ES-I3 (cell line): ENCODE measurements at regions not wholly inside any gene's neighbourhood (a gene's known extent, or its start where the extent isn't known, plus 50 kb on each side); places are given as distances from the start of the nearest gene placed in this dataset.
"Not testable (repeated sequence)": the region's sequence is repeated elsewhere in the genome, so short reads cannot be mapped to it uniquely, and the experiment has no call there.

Source experiments
- H3K36me3 ChIP-seq: 2 replicates; pipeline ENCODE4 v1.6.1; 2013; ENCODE audit warnings: mild to moderate bottlenecking, low read length, control low read depth, moderate library complexity; ENCODE audit not compliant: insufficient read depth
- H3K4me1 ChIP-seq: 2 replicates; pipeline ENCODE4 v1.6.1; 2013; ENCODE audit warnings: mild to moderate bottlenecking, control low read depth, low read length; ENCODE audit not compliant: insufficient read depth
- H3K9ac ChIP-seq: 2 replicates; pipeline ENCODE4 v1.6.1; 2013; ENCODE audit warnings: low read depth, mild to moderate bottlenecking, low read length, moderate library complexity
- H3K9me3 ChIP-seq: 2 replicates; pipeline ENCODE4 v1.6.1; 2013; ENCODE audit warnings: mild to moderate bottlenecking, low read length, moderate library complexity; ENCODE audit not compliant: control insufficient read depth, insufficient read depth

DNA sequence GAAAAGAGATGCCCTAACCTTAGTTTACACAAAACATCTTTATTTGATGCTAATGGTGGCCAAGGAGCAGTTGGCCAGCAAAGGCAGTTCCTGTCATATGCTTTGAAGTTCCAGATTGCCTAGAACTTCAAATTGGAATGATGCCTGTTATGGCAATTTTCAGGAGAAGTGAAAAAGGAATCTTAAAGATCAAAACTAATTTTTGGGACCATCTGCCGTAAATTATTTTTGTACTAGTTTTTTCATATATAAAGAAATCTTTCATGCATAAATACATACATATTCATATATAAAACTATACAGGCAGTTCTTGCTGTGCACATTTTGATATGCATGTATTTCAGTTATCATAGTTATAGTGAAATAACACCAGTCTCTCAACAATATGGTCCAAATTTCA, 1185.6 kb upstream of the FAM98A start:
- Histone ChIP-seq H3K36me3 (no peaks in the 10 kb centered on the region), H3K9ac (no peak overlapping the region), H3K4me1 (no peaks in the 10 kb centered on the region), H3K9me3 (no peaks in the 10 kb centered on the region)

- H3K36me3 ChIP-seq, H3K4me1 ChIP-seq, H3K9ac ChIP-seq, H3K9me3 ChIP-seq: not testable (repeated sequence)
These were observed 1151.6 kb upstream of the FAM98A start for GRCh38 chr2:34750742-34751141.

DNA sequence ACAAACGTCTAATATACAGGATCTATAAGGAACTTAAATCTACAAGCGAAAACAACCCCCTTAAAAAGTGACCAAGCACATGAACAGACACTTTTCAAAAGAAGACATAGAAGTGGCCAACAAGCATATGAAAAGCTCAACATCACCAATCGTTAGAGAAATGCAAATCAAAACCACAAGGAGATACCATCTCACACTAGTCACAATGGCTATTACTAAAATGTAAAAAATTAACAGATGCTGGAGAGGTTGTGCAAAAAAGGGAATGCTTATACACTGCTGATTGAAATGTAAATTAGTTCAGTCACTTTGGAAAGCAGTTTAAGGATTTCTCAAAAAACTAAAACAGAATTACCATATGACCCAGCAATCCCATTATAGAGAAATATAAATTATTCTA, 1148.5 kb upstream of the FAM98A start:
- Histone ChIP-seq H3K36me3 (no peaks in the 10 kb centered on the region), H3K9ac (no peak overlapping the region), H3K9me3 (no peaks in the 10 kb centered on the region), H3K4me1 (peaks cover 4% of the 10 kb centered on the region; the same call in 1 of the 2 replicates)

- H3K36me3 ChIP-seq, result no peaks in the 10 kb centered on the region
- no peak overlapping the region for H3K9ac ChIP-seq
- peaks cover 25% of the 10 kb centered on the region for H3K4me1 ChIP-seq
- no peaks in the 10 kb centered on the region for H3K9me3 ChIP-seq
These were observed 1139.6 kb upstream of the FAM98A start for GRCh38 chr2:34738691-34739090.

DNA sequence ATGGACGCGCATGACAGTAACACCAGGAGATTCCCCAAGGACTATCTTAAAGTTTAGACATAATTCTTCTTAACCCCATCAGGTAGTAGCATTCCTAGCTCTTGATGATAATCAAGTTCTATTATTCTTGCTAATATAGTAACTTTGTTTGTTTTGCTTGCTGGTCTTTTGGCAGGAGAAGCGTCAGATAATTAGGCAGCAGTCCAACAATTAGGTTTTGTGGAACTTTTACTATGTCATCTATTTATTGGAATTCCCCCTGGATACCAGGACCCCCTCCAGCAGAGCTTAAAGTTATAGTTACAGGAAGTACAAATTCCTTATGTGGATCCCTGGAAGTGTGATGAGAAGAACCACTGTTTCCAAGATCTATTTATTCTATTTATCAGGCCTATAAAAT, 1138.0 kb upstream of the FAM98A start:
- no peaks in the 10 kb centered on the region for H3K9me3 ChIP-seq

DNA sequence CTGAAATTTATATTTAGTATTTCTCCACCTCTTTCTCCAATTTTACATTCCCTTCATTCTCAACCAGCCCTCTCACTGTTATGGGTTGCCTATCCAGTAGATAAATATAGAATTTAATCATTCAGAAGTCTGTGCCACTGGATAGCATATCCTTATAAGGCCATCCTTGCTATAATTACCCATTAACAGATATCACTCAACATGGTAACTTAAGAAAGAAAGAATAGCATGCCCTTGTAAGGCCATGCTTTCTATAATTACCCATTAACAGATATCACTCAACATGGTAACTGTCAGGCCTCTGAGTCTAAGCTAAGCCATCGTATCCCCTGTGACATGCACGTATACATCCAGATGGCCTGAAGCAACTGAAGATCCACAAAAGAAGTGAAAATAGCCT, 1137.4 kb upstream of the FAM98A start:
- H3K36me3 ChIP-seq, result no peaks in the 10 kb centered on the region
- no peak overlapping the region for H3K9ac ChIP-seq
- H3K4me1 ChIP-seq, result peaks cover 22% of the 10 kb centered on the region
- no peaks in the 10 kb centered on the region for H3K9me3 ChIP-seq

More for the DNA sequence above, 1138.0 kb upstream of the FAM98A start:
- Histone ChIP-seq H3K4me1 (peaks cover 22% of the 10 kb centered on the region), H3K9ac (no peak overlapping the region), H3K36me3 (no peaks in the 10 kb centered on the region)

- Histone ChIP-seq H3K9me3 (no peaks in the 10 kb centered on the region), H3K9ac (no peak overlapping the region), H3K36me3 (no peaks in the 10 kb centered on the region), H3K4me1 (peaks cover 22% of the 10 kb centered on the region)
These were observed 1135.6 kb upstream of the FAM98A start for GRCh38 chr2:34734662-34735061.

GRCh38 chr2:34734042-34734441, 1134.9 kb upstream of the FAM98A start:
- H3K36me3 ChIP-seq, result no peaks in the 10 kb centered on the region
- H3K9me3 ChIP-seq, result no peaks in the 10 kb centered on the region
- no peak overlapping the region for H3K9ac ChIP-seq
- peaks cover 22% of the 10 kb centered on the region for H3K4me1 ChIP-seq

DNA sequence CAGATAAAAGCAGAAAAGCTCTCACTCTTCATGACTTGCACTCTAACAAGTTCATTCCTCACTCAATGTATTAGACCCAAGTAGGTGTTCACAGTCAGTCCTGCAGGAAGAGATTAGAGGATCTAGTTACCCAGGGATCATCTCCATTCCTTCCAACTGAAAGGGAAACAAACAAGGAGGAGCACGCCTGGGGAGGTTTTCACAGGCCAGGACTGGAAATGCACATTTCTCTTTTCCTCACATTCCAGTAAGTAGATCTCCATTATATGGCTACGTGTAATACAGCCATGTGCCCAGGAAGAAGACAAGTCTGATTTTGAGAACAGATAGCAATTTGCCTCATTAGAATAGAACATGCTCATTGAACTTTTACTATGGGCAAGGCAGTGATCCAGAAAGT, 1132.2 kb upstream of the FAM98A start:
- Histone ChIP-seq H3K4me1 (peaks cover 22% of the 10 kb centered on the region), H3K36me3 (no peaks in the 10 kb centered on the region), H3K9me3 (no peaks in the 10 kb centered on the region), H3K9ac (no peak overlapping the region)

GRCh38 chr2:34729845-34730244, 1130.7 kb upstream of the FAM98A start:
- Histone ChIP-seq H3K4me1 (peaks cover 8% of the 10 kb centered on the region), H3K9ac (no peak overlapping the region), H3K9me3 (no peaks in the 10 kb centered on the region), H3K36me3 (no peaks in the 10 kb centered on the region)

GRCh38 chr2:34724107-34724506, 1125.0 kb upstream of the FAM98A start:
- no peaks in the 10 kb centered on the region for H3K9me3 ChIP-seq
- no peaks in the 10 kb centered on the region for H3K36me3 ChIP-seq

GRCh38 chr2:34723683-34724082, 1124.6 kb upstream of the FAM98A start:
- H3K36me3 ChIP-seq, result no peaks in the 10 kb centered on the region
- H3K4me1 ChIP-seq, result no peaks in the 10 kb centered on the region
- H3K9me3 ChIP-seq, result no peaks in the 10 kb centered on the region
- no peak overlapping the region for H3K9ac ChIP-seq

More at GRCh38 chr2:34724107-34724506, 1125.0 kb upstream of the FAM98A start:
- H3K9ac ChIP-seq, result no peak overlapping the region
- no peaks in the 10 kb centered on the region for H3K4me1 ChIP-seq

GRCh38 chr2:34719206-34719605, 1120.1 kb upstream of the FAM98A start:
- Histone ChIP-seq H3K9me3 (no peaks in the 10 kb centered on the region), H3K4me1 (no peaks in the 10 kb centered on the region), H3K36me3 (no peaks in the 10 kb centered on the region), H3K9ac (no peak overlapping the region)

DNA sequence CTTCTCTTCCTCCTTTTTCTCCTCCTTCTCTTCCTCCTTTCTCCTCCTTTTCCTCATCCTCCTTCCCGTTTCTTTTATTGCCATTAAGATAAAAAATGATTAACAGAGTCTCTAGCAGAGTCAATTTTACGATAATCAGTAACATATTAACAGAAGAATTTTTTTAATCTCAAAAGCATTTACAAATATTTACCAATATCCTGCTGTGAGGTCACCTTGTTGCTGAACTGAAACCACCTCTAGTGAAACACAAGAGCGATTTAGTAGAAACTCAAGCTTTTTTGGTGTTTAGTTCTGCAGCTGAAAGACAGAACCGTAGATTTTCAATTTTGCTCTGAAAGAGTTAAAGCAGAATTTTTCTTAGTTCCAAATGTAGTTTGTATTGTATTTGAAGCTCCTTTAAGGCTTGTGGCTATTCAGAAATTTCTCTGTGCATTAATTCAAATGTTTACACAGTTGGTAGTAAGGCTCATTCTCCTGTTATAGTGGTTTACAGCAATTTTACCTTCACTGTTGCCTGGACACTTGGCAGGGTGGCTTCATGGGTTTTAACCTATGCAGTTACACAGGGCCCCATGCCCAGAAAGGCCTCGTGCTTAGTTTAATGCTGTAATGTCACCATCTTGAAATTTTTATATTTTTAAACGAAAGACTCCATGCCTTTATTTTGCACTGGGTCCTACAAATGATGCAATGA, 1106.6 kb upstream of the FAM98A start:
- no peaks in the 10 kb centered on the region for H3K9me3 ChIP-seq
- no peaks in the 10 kb centered on the region for H3K36me3 ChIP-seq
- H3K4me1 ChIP-seq, result peaks cover 7% of the 10 kb centered on the region; the same call in 1 of the 2 replicates
- no peak overlapping the region for H3K9ac ChIP-seq

- Histone ChIP-seq H3K36me3 (no peaks in the 10 kb centered on the region), H3K9ac (no peak overlapping the region), H3K4me1 (peaks cover 7% of the 10 kb centered on the region; the same call in 1 of the 2 replicates), H3K9me3 (no peaks in the 10 kb centered on the region)
These were observed 1104.2 kb upstream of the FAM98A start for GRCh38 chr2:34703292-34703691.
